Endothelial cell of umbilical vein (primary cell): ENCODE measurements at regions not wholly inside any gene's neighbourhood (a gene's known extent, or its start where the extent isn't known, plus 50 kb on each side); places are given as distances from the start of the nearest gene placed in this dataset.

Experiments used
- BruUV-seq: library from RNA; stranded (reverse); fragments of 400-500 nt; replicated peaks from 2 replicates; lab custom pipeline; 2021; lab: Mats Ljungman, UMichigan
- CTCF ChIA-PET: fragments of 300-600, 350-600 bp; sonication (Branson Sonifier 250); formaldehyde crosslinking; loops from one replicate; lab custom pipeline; 2021; ENCODE audit warnings: antibody characterized with exemption, inconsistent platforms; lab: Charles Lee
- POLR2A ChIA-PET: fragments of 300-600, 350-600 bp; sonication (Branson Sonifier 250); formaldehyde crosslinking; loops from one replicate; lab custom pipeline; 2021; ENCODE audit warnings: antibody characterized with exemption, inconsistent platforms; lab: Charles Lee
- DNase-seq: peaks from one replicate; pipeline ENCODE4 v3.0.0-alpha.2; 2011; ENCODE audit warnings: low read depth, low spot score
- FAIRE-seq: peaks from 2 replicates; lab custom pipeline; 2011; peaks lifted over from hg19 to GRCh38; lab: Jason Lieb, UNC
- H2AFZ ChIP-seq: 2 replicates; pipeline ENCODE4 v1.6.0; 2012; ENCODE audit warnings: low read depth, low read length, control low read depth, inconsistent platforms
- H3K27ac ChIP-seq: 2 replicates; pipeline ENCODE4 v1.5.1; 2011; ENCODE audit warnings: low read depth, mild to moderate bottlenecking, control low read depth, low read length, moderate library complexity; ENCODE audit not compliant: insufficient read depth
- H3K27me3 ChIP-seq, 2 experiments: 2 replicates each; pipeline versions ENCODE4 v1.6.0 to v1.6.1; 2011; ENCODE audit warnings: low read length in 2 of 2, mixed read lengths in 1 of 2; ENCODE audit not compliant: control insufficient read depth in 2 of 2, insufficient read depth in 2 of 2
- H3K36me3 ChIP-seq, 2 experiments: 2 replicates in 1 of 2; 3 replicates in 1 of 2; pipeline ENCODE4 v1.5.1; 2011; ENCODE audit warnings: low read length in 2 of 2, mild to moderate bottlenecking in 1 of 2, moderate library complexity in 1 of 2; ENCODE audit not compliant: control insufficient read depth in 2 of 2, insufficient read depth in 2 of 2; ENCODE audit errors: extremely low read depth in 1 of 2
- H3K4me1 ChIP-seq: 3 replicates; pipeline ENCODE4 v1.5.1; 2011; ENCODE audit warnings: mild to moderate bottlenecking, low read length; ENCODE audit not compliant: control insufficient read depth, insufficient read depth; ENCODE audit errors: extremely low read depth
- H3K4me2 ChIP-seq: 2 replicates; pipeline ENCODE4 v1.6.1; 2011; ENCODE audit warnings: low read length, control low read depth, mixed read lengths; ENCODE audit not compliant: insufficient read depth
- H3K4me3 ChIP-seq, 3 experiments: fragments of 200-600 bp in 1 of 3; sonication (generic), shearing (Covaris generic) in 1 of 3; replicated peaks in 1 of 3; 2 replicates each; pipeline ENCODE4 v1.5.1; 2011 to 2016; ENCODE audit warnings: control low read depth in 3 of 3, low read length in 3 of 3, mild to moderate bottlenecking in 2 of 3, inconsistent platforms in 1 of 3, low read depth in 1 of 3, moderate library complexity in 1 of 3; ENCODE audit not compliant: insufficient read depth in 1 of 3
- H3K79me2 ChIP-seq: 2 replicates; pipeline ENCODE4 v1.6.0; 2012; ENCODE audit warnings: low read length, inconsistent platforms; ENCODE audit not compliant: control insufficient read depth, insufficient read depth
- H3K9ac ChIP-seq: replicated peaks from 2 replicates; pipeline ENCODE3; 2011; ENCODE audit warnings: low read length, control low read depth; ENCODE audit not compliant: insufficient read depth; ENCODE audit errors: extremely low read depth
- H3K9me1 ChIP-seq: replicated peaks from 3 replicates; pipeline ENCODE4 v1.6.0; 2011; ENCODE audit warnings: mild to moderate bottlenecking, low read length; ENCODE audit not compliant: control insufficient read depth, insufficient read depth; ENCODE audit errors: extremely low read depth
- H3K9me3 ChIP-seq: replicated peaks from 2 replicates; pipeline ENCODE4 v1.5.1; 2012; ENCODE audit warnings: low read length, inconsistent platforms; ENCODE audit not compliant: control insufficient read depth, insufficient read depth
- H4K20me1 ChIP-seq: replicated peaks from 2 replicates; pipeline ENCODE3; 2011; ENCODE audit warnings: mild to moderate bottlenecking, low read length; ENCODE audit not compliant: control insufficient read depth, insufficient read depth; ENCODE audit errors: extremely low read depth
- CTCF ChIP-seq, 2 donors: IDR thresholded peaks; 1 replicate in 1 of 2; 2 replicates in 1 of 2; pipeline ENCODE4 v1.5.1; 2011; ENCODE audit warnings: low read length in 2 of 2, mild to moderate bottlenecking in 2 of 2, moderate library complexity in 2 of 2, control low read depth in 1 of 2, inconsistent platforms in 1 of 2, low read depth in 1 of 2; ENCODE audit not compliant: insufficient read depth in 1 of 2; ENCODE audit errors: extremely low read depth in 1 of 2
- EZH2 ChIP-seq: IDR thresholded peaks from 2 replicates; pipeline ENCODE4 v1.6.1; 2012; ENCODE audit warnings: borderline replicate concordance, low read depth, mild to moderate bottlenecking, moderate library complexity, low read length, inconsistent platforms; ENCODE audit not compliant: severe bottlenecking
- FOS ChIP-seq: IDR thresholded peaks from 2 replicates; pipeline ENCODE4 v1.6.1; 2011; ENCODE audit warnings: mild to moderate bottlenecking, low read length, moderate library complexity, borderline replicate concordance; ENCODE audit not compliant: insufficient read depth
- GATA2 ChIP-seq: IDR thresholded peaks from 2 replicates; pipeline ENCODE4 v1.7.0; 2011; ENCODE audit warnings: low read depth, mild to moderate bottlenecking, moderate library complexity, mixed read lengths, low read length; ENCODE audit not compliant: insufficient read length, insufficient read depth
- JUN ChIP-seq: IDR thresholded peaks from 2 replicates; pipeline ENCODE4 v1.6.1; 2011; ENCODE audit warnings: borderline replicate concordance, low read depth; ENCODE audit not compliant: insufficient read length, insufficient read depth
- MAX ChIP-seq: IDR thresholded peaks from 2 replicates; pipeline ENCODE4 v1.6.1; 2011; ENCODE audit not compliant: insufficient read depth, insufficient read length
- MYC ChIP-seq: IDR thresholded peaks from one replicate; pipeline ENCODE4 v1.6.1; 2011; ENCODE audit warnings: mild to moderate bottlenecking, low read depth, low read length
- POLR2A ChIP-seq: IDR thresholded peaks from 2 replicates; pipeline ENCODE4 v1.6.1; 2012; ENCODE audit warnings: low read depth, mild to moderate bottlenecking, control low read depth, low read length
- POLR2AphosphoS5 ChIP-seq: IDR thresholded peaks from 2 replicates; pipeline ENCODE4 v1.6.1; 2012; ENCODE audit warnings: low read depth, mild to moderate bottlenecking, control low read depth, low read length, moderate library complexity; ENCODE audit not compliant: insufficient read depth
- dilution Hi-C: fragments of 300-500 bp; cut with MboI; formaldehyde crosslinking; loops from one replicate; pipeline ENCODE4 v1.15.0; 2019; ENCODE audit warnings: low sequenced_read_pairs; ENCODE audit not compliant: extremely low pct_ligation_motif_present
- intact Hi-C: fragments of 100-400 bp; cut with micrococcal nuclease; formaldehyde crosslinking; loops from one replicate; pipeline ENCODE4 v1.10.0; 2022

GRCh38 chr9:70478963-70479641 lies 64.6 kb upstream of the KLF9 start:
- BruUV-seq = TSS peak; percentile 57
- POLR2A ChIA-PET = interaction anchor here (0.8 kb wide), 1 partner anchor 65 kb away, joined by 3 read pairs; the partner anchor contains the start of gene KLF9
- no peak overlapping the region for H3K4me3 ChIP-seq

More at GRCh38 chr9:70478963-70479641, 64.6 kb upstream of the KLF9 start:
- DNase-seq (peak; percentile 28), FAIRE-seq (no peak)
- H3K4me1 ChIP-seq = peaks cover 39% of the 10 kb centered on the region
- no peaks in the 10 kb centered on the region for H3K79me2 ChIP-seq
- H4K20me1 ChIP-seq = no peaks in the 10 kb centered on the region
- no peaks in the 10 kb centered on the region for H3K9me1 ChIP-seq
- H3K27me3 ChIP-seq = no peaks in the 10 kb centered on the region
- no peak overlapping the region for H2AFZ ChIP-seq
- no peaks in the 10 kb centered on the region for H3K9me3 ChIP-seq
- H3K4me2 ChIP-seq = no peak overlapping the region
- H3K36me3 ChIP-seq = no peaks in the 10 kb centered on the region
- no peak overlapping the region for H3K9ac ChIP-seq
- CTCF ChIA-PET = interaction anchor here (1.5 to 2.1 kb wide), 2 partner anchors 9 to 44 kb away, joined by 6 to 7 read pairs; no protein-coding TSS in a partner anchor
- intact Hi-C loops = no loop called here
- dilution Hi-C loops = no loop called here
- no peak for TF ChIP-seq POLR2A
- no peak for TF ChIP-seq MAX
- TF ChIP-seq POLR2AphosphoS5 = no peak
- no peak for TF ChIP-seq FOS
- no peak for TF ChIP-seq MYC
- TF ChIP-seq EZH2 = no peak
- no peak for TF ChIP-seq JUN
- TF ChIP-seq CTCF (IDR thresholded peaks at IDR 0.05; ENCODE audit: extremely low read depth in 1 of 2, insufficient read depth in 1 of 2, low read depth in 1 of 2, low read length in 2 of 2) = no peak
- TF ChIP-seq GATA2 = no peak
- H3K27ac ChIP-seq = peak overlapping the region; percentile 69
